OCI-LY7 (cell line): ENCODE measurements at regions not wholly inside any gene's neighbourhood (a gene's known extent, or its start where the extent isn't known, plus 50 kb on each side); places are given as distances from the start of the nearest gene placed in this dataset.

ENCODE experiments used
- BruUV-seq: library from RNA; stranded (reverse); fragments of 400-500 nt; replicated peaks from 2 replicates; lab custom pipeline; 2021; lab: Mats Ljungman, UMichigan
- CTCF ChIA-PET: fragments of 300-600 bp; sonication (Branson Sonifier 250); formaldehyde crosslinking; loops from one replicate; lab custom pipeline; 2022; ENCODE audit warnings: antibody characterized with exemption; ENCODE audit not compliant: unreplicated experiment; lab: Charles Lee
- POLR2A ChIA-PET: fragments of 300-600 bp; sonication (Branson Sonifier 250); formaldehyde crosslinking; loops from one replicate; lab custom pipeline; 2022; ENCODE audit warnings: antibody characterized with exemption; lab: Charles Lee
- DNase-seq: peaks from one replicate; pipeline ENCODE4 v3.0.0-alpha.2; 2015; ENCODE audit warnings: low spot score
- H2AFZ ChIP-seq: fragments of 200-600 bp; sonication (generic), shearing (Covaris generic); 2 replicates; pipeline ENCODE4 v1.6.1; 2014; ENCODE audit warnings: mild to moderate bottlenecking, antibody characterized with exemption, low read length, moderate library complexity
- H3K27ac ChIP-seq: fragments of 200-600 bp; sonication (generic); 2 replicates; pipeline ENCODE4 v1.5.1; 2014; ENCODE audit warnings: mixed run types, low read depth, mild to moderate bottlenecking, moderate library complexity, low read length, inconsistent platforms; ENCODE audit not compliant: poor library complexity, severe bottlenecking
- H3K36me3 ChIP-seq: fragments of 200-600 bp; sonication (generic); 2 replicates; pipeline ENCODE4 v1.6.1; 2014; ENCODE audit warnings: mild to moderate bottlenecking, antibody characterized with exemption, low read length, moderate library complexity, mixed read lengths; ENCODE audit not compliant: insufficient read depth
- H3K4me1 ChIP-seq: fragments of 200-600 bp; sonication (generic); 2 replicates; pipeline ENCODE4 v1.5.1; 2014; ENCODE audit warnings: mild to moderate bottlenecking, low read length; ENCODE audit not compliant: insufficient read depth, poor library complexity, severe bottlenecking
- H3K4me2 ChIP-seq: fragments of 200-600 bp; sonication (generic); 2 replicates; pipeline ENCODE4 v1.6.1; 2014; ENCODE audit warnings: mild to moderate bottlenecking, low read length
- H3K4me3 ChIP-seq: fragments of 200-600 bp; sonication (generic); 2 replicates; pipeline ENCODE4 v1.5.1; 2014; ENCODE audit warnings: mild to moderate bottlenecking, low read depth, low read length; ENCODE audit not compliant: poor library complexity, severe bottlenecking
- H3K79me2 ChIP-seq: fragments of 200-600 bp; sonication (generic); 2 replicates; pipeline ENCODE4 v1.6.1; 2016; ENCODE audit warnings: low read depth, mild to moderate bottlenecking, low read length, moderate library complexity, mixed read lengths; ENCODE audit not compliant: insufficient read depth
- H3K9me2 ChIP-seq: fragments of 200-600 bp; sonication (generic); 2 replicates; pipeline ENCODE4 v1.6.1; 2016; ENCODE audit warnings: mild to moderate bottlenecking, low read length, mixed read lengths; ENCODE audit not compliant: insufficient read depth
- H3K9me3 ChIP-seq: fragments of 200-600 bp; sonication (generic); 2 replicates; pipeline ENCODE4 v1.6.1; 2014; ENCODE audit warnings: mild to moderate bottlenecking, mixed run types, low read length, mixed read lengths
- H4K20me1 ChIP-seq: fragments of 200-600 bp; sonication (generic); 2 replicates; pipeline ENCODE4 v1.6.1; 2014; ENCODE audit warnings: mild to moderate bottlenecking, antibody characterized with exemption, low read length, moderate library complexity, mixed read lengths; ENCODE audit not compliant: insufficient read depth
- CTCF ChIP-seq: fragments of 200-600 bp; sonication (generic); conservative IDR thresholded peaks from 2 replicates; pipeline ENCODE4 v1.5.1; 2014; ENCODE audit warnings: mild to moderate bottlenecking, antibody characterized with exemption, low read length, moderate library complexity, mixed read lengths
- EZH2phosphoT487 ChIP-seq: fragments of 200-600 bp; sonication (generic); IDR thresholded peaks from 2 replicates; pipeline ENCODE4 v1.6.1; 2018; ENCODE audit warnings: low read depth, borderline replicate concordance, mild to moderate bottlenecking, mixed run types, antibody characterized with exemption, low read length, moderate library complexity, mixed read lengths
- intact Hi-C: fragments of 100-400 bp; cut with micrococcal nuclease; formaldehyde crosslinking; loops from one replicate; pipeline ENCODE4 v1.10.0; 2022; ENCODE audit not compliant: unreplicated experiment

GRCh38 chr6:47091886-47092668 is 49.9 kb upstream of the ADGRF1 start:
- H3K36me3 ChIP-seq = no peaks in the 10 kb centered on the region
- H3K4me2 ChIP-seq = no peak overlapping the region
- TF ChIP-seq EZH2phosphoT487 (no peak), CTCF (no peak)
- no peak overlapping the region for H3K27ac ChIP-seq
- H4K20me1 ChIP-seq = no peaks in the 10 kb centered on the region
- CTCF ChIA-PET = no interaction called here
- no peaks in the 10 kb centered on the region for H3K79me2 ChIP-seq
- POLR2A ChIA-PET = interaction anchor here (0.7 to 1.1 kb wide), 4 partner anchors 13 to 714 kb away, joined by 3 to 4 read pairs (median 4); no protein-coding TSS in a partner anchor
- H3K4me1 ChIP-seq = peaks cover 6% of the 10 kb centered on the region
- no TSS peak for BruUV-seq
- no peak for DNase-seq
- intact Hi-C loops = no loop called here
- no peak overlapping the region for H3K4me3 ChIP-seq
- H2AFZ ChIP-seq = no peak overlapping the region
- no peaks in the 10 kb centered on the region for H3K9me3 ChIP-seq
- H3K9me2 ChIP-seq = no peaks in the 10 kb centered on the region
